ENCODE measurements at regions not wholly inside any gene's neighbourhood (a gene's known extent, or its start where the extent isn't known, plus 50 kb on each side); places are given as distances from the start of the nearest gene placed in this dataset.

GRCh38 chr13:104389691-104390090 is 1323.5 kb upstream of the SLC10A2 start:
- no peak for DNase-seq (ENCODE audit: low read depth in 4 of 4, low spot score in 3 of 4)

- DNase-seq (ENCODE audit: low read depth in 4 of 4, low spot score in 3 of 4), result no peak
Observed at GRCh38 chr13:104387510-104387909, 1321.3 kb upstream of the SLC10A2 start.

GRCh38 chr13:104385404-104385803 is 1319.2 kb upstream of the SLC10A2 start:
- DNase-seq (ENCODE audit: low read depth in 4 of 4, low spot score in 3 of 4), result no peak

GRCh38 chr13:104382951-104383350 is 1316.7 kb upstream of the SLC10A2 start:
- DNase-seq (ENCODE audit: low read depth in 4 of 4, low spot score in 3 of 4), result no peak

GRCh38 chr13:104376588-104376987 is 1310.4 kb upstream of the SLC10A2 start:
- DNase-seq (ENCODE audit: low read depth in 4 of 4, low spot score in 3 of 4), result no peak

GRCh38 chr13:104375614-104376013 is 1309.4 kb upstream of the SLC10A2 start:
- DNase-seq (ENCODE audit: low read depth in 4 of 4, low spot score in 3 of 4), result no peak

GRCh38 chr13:104372095-104372655 is 1306.0 kb upstream of the SLC10A2 start:
- no peak for DNase-seq (ENCODE audit: low read depth in 4 of 4, low spot score in 3 of 4)

GRCh38 chr13:104365430-104365829 is 1299.2 kb upstream of the SLC10A2 start:
- DNase-seq (ENCODE audit: low read depth in 4 of 4, low spot score in 3 of 4), result no peak

- no peak for DNase-seq (ENCODE audit: low read depth in 4 of 4, low spot score in 3 of 4)
Observed at GRCh38 chr13:104357672-104358354, 1291.6 kb upstream of the SLC10A2 start.

- DNase-seq (ENCODE audit: low read depth in 4 of 4, low spot score in 3 of 4), result peak in 1 of 4 donors; percentile 3
Observed at GRCh38 chr13:104357174-104357573, 1291.0 kb upstream of the SLC10A2 start.

- no peak for DNase-seq (ENCODE audit: low read depth in 4 of 4, low spot score in 3 of 4)
Observed at GRCh38 chr13:104355041-104355670, 1288.9 kb upstream of the SLC10A2 start.

GRCh38 chr13:104327211-104327610 is 1261.0 kb upstream of the SLC10A2 start:
- no peak for DNase-seq (ENCODE audit: low read depth in 4 of 4, low spot score in 3 of 4)

- no peak for DNase-seq (ENCODE audit: low read depth in 4 of 4, low spot score in 3 of 4)
Observed at GRCh38 chr13:104326523-104326922, 1260.3 kb upstream of the SLC10A2 start.

GRCh38 chr13:104321756-104322155 is 1255.5 kb upstream of the SLC10A2 start:
- DNase-seq (ENCODE audit: low read depth in 4 of 4, low spot score in 3 of 4), result no peak

GRCh38 chr13:104320446-104320845 is 1254.2 kb upstream of the SLC10A2 start:
- no peak for DNase-seq (ENCODE audit: low read depth in 4 of 4, low spot score in 3 of 4)

GRCh38 chr13:104318121-104318520 is 1251.9 kb upstream of the SLC10A2 start:
- peak in 2 of 4 donors; percentile 28 to 30 for DNase-seq (ENCODE audit: low read depth in 4 of 4, low spot score in 3 of 4)

GRCh38 chr13:104315606-104316005 is 1249.4 kb upstream of the SLC10A2 start:
- no peak for DNase-seq (ENCODE audit: low read depth in 4 of 4, low spot score in 3 of 4)

- DNase-seq (ENCODE audit: low read depth in 4 of 4, low spot score in 3 of 4), result no peak
Observed at GRCh38 chr13:104314926-104315535, 1248.8 kb upstream of the SLC10A2 start.

- DNase-seq (ENCODE audit: low read depth in 4 of 4, low spot score in 3 of 4), result no peak
Observed at GRCh38 chr13:104314321-104314720, 1248.1 kb upstream of the SLC10A2 start.

- no peak for DNase-seq (ENCODE audit: low read depth in 4 of 4, low spot score in 3 of 4)
Observed at GRCh38 chr13:104310861-104311260, 1244.6 kb upstream of the SLC10A2 start.

GRCh38 chr13:104309431-104309830 is 1243.2 kb upstream of the SLC10A2 start:
- DNase-seq (ENCODE audit: low read depth in 4 of 4, low spot score in 3 of 4), result no peak
